ENCODE measurements at regions not wholly inside any gene's neighbourhood (a gene's known extent, or its start where the extent isn't known, plus 50 kb on each side); places are given as distances from the start of the nearest gene placed in this dataset.

DNA sequence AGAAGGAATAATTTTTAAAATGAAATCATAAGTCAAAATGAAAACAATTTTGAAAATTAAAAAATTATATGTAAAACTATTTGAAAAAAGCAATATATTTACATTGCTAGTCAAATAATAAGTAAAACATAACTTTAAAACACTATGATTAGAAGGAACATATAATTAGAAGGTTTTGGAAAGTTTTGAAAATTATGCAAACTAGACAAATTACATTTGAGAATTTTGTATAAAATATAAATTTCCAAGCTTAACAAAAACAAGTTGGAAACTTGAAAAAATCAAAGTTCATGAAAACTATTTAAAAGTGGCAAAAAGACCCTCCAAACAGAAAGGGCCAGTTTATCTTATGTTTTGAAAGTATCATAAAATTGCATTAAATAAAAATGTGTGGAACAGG, 67.6 kb upstream of the TLL1 start:
- TF ChIP-seq, protein P1, sequence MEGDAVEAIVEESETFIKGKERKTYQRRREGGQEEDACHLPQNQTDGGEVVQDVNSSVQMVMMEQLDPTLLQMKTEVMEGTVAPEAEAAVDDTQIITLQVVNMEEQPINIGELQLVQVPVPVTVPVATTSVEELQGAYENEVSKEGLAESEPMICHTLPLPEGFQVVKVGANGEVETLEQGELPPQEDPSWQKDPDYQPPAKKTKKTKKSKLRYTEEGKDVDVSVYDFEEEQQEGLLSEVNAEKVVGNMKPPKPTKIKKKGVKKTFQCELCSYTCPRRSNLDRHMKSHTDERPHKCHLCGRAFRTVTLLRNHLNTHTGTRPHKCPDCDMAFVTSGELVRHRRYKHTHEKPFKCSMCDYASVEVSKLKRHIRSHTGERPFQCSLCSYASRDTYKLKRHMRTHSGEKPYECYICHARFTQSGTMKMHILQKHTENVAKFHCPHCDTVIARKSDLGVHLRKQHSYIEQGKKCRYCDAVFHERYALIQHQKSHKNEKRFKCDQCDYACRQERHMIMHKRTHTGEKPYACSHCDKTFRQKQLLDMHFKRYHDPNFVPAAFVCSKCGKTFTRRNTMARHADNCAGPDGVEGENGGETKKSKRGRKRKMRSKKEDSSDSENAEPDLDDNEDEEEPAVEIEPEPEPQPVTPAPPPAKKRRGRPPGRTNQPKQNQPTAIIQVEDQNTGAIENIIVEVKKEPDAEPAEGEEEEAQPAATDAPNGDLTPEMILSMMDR (IDR thresholded peaks at IDR 0.05): no peak
- TF ChIP-seq POLR2A (IDR thresholded peaks at IDR 0.05): no peak

Data from lower leg skin (tissue), 3 donors.